HCT116 (cell line): ENCODE measurements at regions not wholly inside any gene's neighbourhood (a gene's known extent, or its start where the extent isn't known, plus 50 kb on each side); places are given as distances from the start of the nearest gene placed in this dataset.

Source experiments
- ATAC-seq: fragments of 200-7000 bp; cut with Tn5 transposase; 2 replicates; pipeline ENCODE4 v1.9.1; 2020; ENCODE audit warnings: mild to moderate bottlenecking, moderate library complexity
- BruUV-seq: library from RNA; stranded (reverse); fragments of 400-500 nt; replicated peaks from 2 replicates; lab custom pipeline; 2021; lab: Mats Ljungman, UMichigan
- CTCF ChIA-PET: fragments of 300-600 bp; sonication (Branson Sonifier 250); formaldehyde crosslinking; loops from one replicate; lab custom pipeline; 2021; ENCODE audit warnings: antibody characterized with exemption; lab: Charles Lee
- POLR2A ChIA-PET: fragments of 300-600, 350-600 bp; sonication (Branson Sonifier 250); formaldehyde crosslinking; loops from one replicate; lab custom pipeline; 2021; ENCODE audit warnings: antibody characterized with exemption; lab: Charles Lee
- RAD21 ChIA-PET, 2 experiments: fragments of 300-600 bp; sonication (Branson Sonifier 250); formaldehyde crosslinking; loops; one replicate each; lab custom pipeline; 2023; ENCODE audit warnings: low total read pairs in 2 of 2; ENCODE audit not compliant: uncharacterized antibody in 2 of 2, unreplicated experiment in 2 of 2, low non-redundant PET in 1 of 2; lab: Charles Lee
- DNase-seq: peaks from one replicate; pipeline ENCODE4 v3.0.0-alpha.2; 2010; ENCODE audit warnings: low read depth, low spot score
- H2AFZ ChIP-seq: fragments of 200-600 bp; shearing (Covaris generic), sonication (generic); 2 replicates; pipeline ENCODE4 v1.6.1; 2017; ENCODE audit warnings: low read depth, mixed run types, mixed read lengths, antibody characterized with exemption, low read length; ENCODE audit not compliant: poor library complexity, severe bottlenecking
- H3K27ac ChIP-seq: 2 replicates; pipeline ENCODE4 v1.5.1; 2012; ENCODE audit warnings: low read depth, low read length
- H3K27me3 ChIP-seq: fragments of 200-600 bp; sonication (generic); 2 replicates; pipeline ENCODE4 v1.6.1; 2016; ENCODE audit warnings: mixed run types, low read length, mixed read lengths; ENCODE audit not compliant: insufficient read depth
- H3K36me3 ChIP-seq, 2 experiments: fragments of 200-500 bp in 1 of 2; fragments of 200-600 bp in 1 of 2; sonication (Bioruptor generic) in 1 of 2; sonication (generic) in 1 of 2; 2 replicates each; pipeline versions ENCODE4 v1.5.1 to v1.6.1; 2014 to 2016; ENCODE audit warnings: low read length in 2 of 2, inconsistent platforms in 1 of 2, mixed read lengths in 1 of 2, mixed run types in 1 of 2; ENCODE audit not compliant: insufficient read depth in 2 of 2, control insufficient read depth in 1 of 2
- H3K4me1 ChIP-seq, 2 experiments: fragments of 200-600 bp in 1 of 2; sonication (generic) in 1 of 2; 2 replicates each; pipeline versions ENCODE4 v1.5.1 to v1.6.1; 2012 to 2017; ENCODE audit warnings: low read length in 2 of 2, inconsistent platforms in 1 of 2, mild to moderate bottlenecking in 1 of 2, mixed read lengths in 1 of 2, mixed run types in 1 of 2, moderate library complexity in 1 of 2; ENCODE audit not compliant: insufficient read depth in 2 of 2, control insufficient read depth in 1 of 2
- H3K4me2 ChIP-seq: fragments of 200-600 bp; sonication (generic); 2 replicates; pipeline ENCODE4 v1.6.1; 2017; ENCODE audit warnings: mixed run types, low read length, mixed read lengths
- H3K4me3 ChIP-seq, 2 experiments: fragments of 200-600 bp in 1 of 2; sonication (generic) in 1 of 2; replicated peaks in 1 of 2; 2 replicates each; pipeline ENCODE4 v1.5.1; 2011 to 2016; ENCODE audit warnings: low read length in 2 of 2, control low read depth in 1 of 2, low read depth in 1 of 2, mild to moderate bottlenecking in 1 of 2, mixed read lengths in 1 of 2, mixed run types in 1 of 2
- H3K79me2 ChIP-seq: fragments of 200-600 bp; sonication (generic); 2 replicates; pipeline ENCODE4 v1.6.1; 2017; ENCODE audit warnings: mild to moderate bottlenecking, mixed run types, low read length, moderate library complexity, mixed read lengths; ENCODE audit not compliant: insufficient read depth
- H3K9ac ChIP-seq: fragments of 200-600 bp; sonication (generic); 2 replicates; pipeline ENCODE4 v1.6.1; 2016; ENCODE audit warnings: low read length, mixed read lengths
- H3K9me2 ChIP-seq: fragments of 200-600 bp; sonication (generic), shearing (Covaris generic); 2 replicates; pipeline ENCODE4 v1.6.1; 2017; ENCODE audit warnings: mixed run types, mild to moderate bottlenecking, moderate library complexity; ENCODE audit not compliant: insufficient read depth
- H3K9me3 ChIP-seq, 2 experiments: fragments of 200-500 bp in 1 of 2; fragments of 200-600 bp in 1 of 2; sonication (Bioruptor generic) in 1 of 2; sonication (generic) in 1 of 2; 2 replicates each; pipeline ENCODE4 v1.6.1; 2014 to 2017; ENCODE audit warnings: low read length in 2 of 2, mixed read lengths in 2 of 2, inconsistent platforms in 1 of 2, low read depth in 1 of 2, mild to moderate bottlenecking in 1 of 2, mixed run types in 1 of 2, moderate library complexity in 1 of 2; ENCODE audit not compliant: control insufficient read depth in 1 of 2, insufficient read depth in 1 of 2
- H4K20me1 ChIP-seq: fragments of 200-600 bp; sonication (generic), shearing (Covaris generic); 2 replicates; pipeline ENCODE4 v1.6.1; 2017; ENCODE audit warnings: mixed run types, mild to moderate bottlenecking, moderate library complexity; ENCODE audit not compliant: insufficient read depth
- CEBPB ChIP-seq: IDR thresholded peaks from 2 replicates; pipeline ENCODE4 v1.6.1; 2012; ENCODE audit warnings: low read depth
- CTCF ChIP-seq, 3 experiments: fragments of 200-600 bp in 1 of 3; sonication (generic) in 1 of 3; IDR thresholded peaks in 2 of 3; conservative IDR thresholded peaks in 1 of 3; 2 replicates each; pipeline ENCODE4 v1.5.1; 2012 to 2017; ENCODE audit warnings: low read depth in 2 of 3, low read length in 2 of 3, antibody characterized with exemption in 1 of 3, borderline replicate concordance in 1 of 3, control low read depth in 1 of 3, mild to moderate bottlenecking in 1 of 3, mixed read lengths in 1 of 3, mixed run types in 1 of 3, moderate library complexity in 1 of 3; ENCODE audit not compliant: insufficient read depth in 1 of 3
- EZH2phosphoT487 ChIP-seq: fragments of 200-600 bp; IDR thresholded peaks from 2 replicates; pipeline ENCODE4 v1.6.1; 2018; ENCODE audit warnings: antibody characterized with exemption, borderline replicate concordance
- FOSL1 ChIP-seq: IDR thresholded peaks from 2 replicates; pipeline ENCODE4 v1.6.1; 2012; ENCODE audit warnings: low read depth
- JUND ChIP-seq: IDR thresholded peaks from 2 replicates; pipeline ENCODE4 v1.6.1; 2012
- POLR2A ChIP-seq: IDR thresholded peaks from 2 replicates; pipeline ENCODE4 v1.7.0; 2011; ENCODE audit warnings: borderline replicate concordance; ENCODE audit not compliant: insufficient read depth, insufficient read length; ENCODE audit errors: extremely low read depth
- SIN3A ChIP-seq: IDR thresholded peaks from 2 replicates; pipeline ENCODE4 v1.6.1; 2012; ENCODE audit warnings: low read depth
- SP1 ChIP-seq: IDR thresholded peaks from 2 replicates; pipeline ENCODE4 v1.6.1; 2012; ENCODE audit warnings: low read depth
- YY1 ChIP-seq: IDR thresholded peaks from 2 replicates; pipeline ENCODE4 v1.6.1; 2011; ENCODE audit warnings: low read length, low read depth, moderate library complexity, mild to moderate bottlenecking; ENCODE audit not compliant: insufficient replicate concordance; ENCODE audit errors: extremely low read depth
- ZFX ChIP-seq: fragments of 450-650 bp; IDR thresholded peaks from 2 replicates; pipeline ENCODE4 v1.6.1; 2017
- intact Hi-C: fragments of 100-400 bp; cut with micrococcal nuclease; formaldehyde crosslinking; loops from 2 replicates; pipeline ENCODE4 v1.10.0; 2022
- TF ChIP-seq, protein P1 (sequence below): IDR thresholded peaks from 2 replicates; pipeline ENCODE4 v1.6.1; 2012
- TF ChIP-seq, protein P2 (sequence below): IDR thresholded peaks from 2 replicates; pipeline ENCODE4 v1.6.1; 2012; ENCODE audit warnings: low read depth

- no peak overlapping the region for H3K27ac ChIP-seq
- no peak overlapping the region for H3K9ac ChIP-seq
- intact Hi-C loops, result no loop called here
- ATAC-seq, result no peak
- ChIA-PET POLR2A (no interaction called here), RAD21 (no interaction called here), CTCF (no interaction called here)
- no peak for DNase-seq
- no peak for TF ChIP-seq SP1
- no peak for TF ChIP-seq POLR2A
- no peak for TF ChIP-seq JUND
- no peak for TF ChIP-seq CEBPB
- TF ChIP-seq, protein P1, sequence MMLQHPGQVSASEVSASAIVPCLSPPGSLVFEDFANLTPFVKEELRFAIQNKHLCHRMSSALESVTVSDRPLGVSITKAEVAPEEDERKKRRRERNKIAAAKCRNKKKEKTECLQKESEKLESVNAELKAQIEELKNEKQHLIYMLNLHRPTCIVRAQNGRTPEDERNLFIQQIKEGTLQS, result no peak
- TF ChIP-seq, protein P2, sequence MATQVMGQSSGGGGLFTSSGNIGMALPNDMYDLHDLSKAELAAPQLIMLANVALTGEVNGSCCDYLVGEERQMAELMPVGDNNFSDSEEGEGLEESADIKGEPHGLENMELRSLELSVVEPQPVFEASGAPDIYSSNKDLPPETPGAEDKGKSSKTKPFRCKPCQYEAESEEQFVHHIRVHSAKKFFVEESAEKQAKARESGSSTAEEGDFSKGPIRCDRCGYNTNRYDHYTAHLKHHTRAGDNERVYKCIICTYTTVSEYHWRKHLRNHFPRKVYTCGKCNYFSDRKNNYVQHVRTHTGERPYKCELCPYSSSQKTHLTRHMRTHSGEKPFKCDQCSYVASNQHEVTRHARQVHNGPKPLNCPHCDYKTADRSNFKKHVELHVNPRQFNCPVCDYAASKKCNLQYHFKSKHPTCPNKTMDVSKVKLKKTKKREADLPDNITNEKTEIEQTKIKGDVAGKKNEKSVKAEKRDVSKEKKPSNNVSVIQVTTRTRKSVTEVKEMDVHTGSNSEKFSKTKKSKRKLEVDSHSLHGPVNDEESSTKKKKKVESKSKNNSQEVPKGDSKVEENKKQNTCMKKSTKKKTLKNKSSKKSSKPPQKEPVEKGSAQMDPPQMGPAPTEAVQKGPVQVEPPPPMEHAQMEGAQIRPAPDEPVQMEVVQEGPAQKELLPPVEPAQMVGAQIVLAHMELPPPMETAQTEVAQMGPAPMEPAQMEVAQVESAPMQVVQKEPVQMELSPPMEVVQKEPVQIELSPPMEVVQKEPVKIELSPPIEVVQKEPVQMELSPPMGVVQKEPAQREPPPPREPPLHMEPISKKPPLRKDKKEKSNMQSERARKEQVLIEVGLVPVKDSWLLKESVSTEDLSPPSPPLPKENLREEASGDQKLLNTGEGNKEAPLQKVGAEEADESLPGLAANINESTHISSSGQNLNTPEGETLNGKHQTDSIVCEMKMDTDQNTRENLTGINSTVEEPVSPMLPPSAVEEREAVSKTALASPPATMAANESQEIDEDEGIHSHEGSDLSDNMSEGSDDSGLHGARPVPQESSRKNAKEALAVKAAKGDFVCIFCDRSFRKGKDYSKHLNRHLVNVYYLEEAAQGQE, result no peak
- TF ChIP-seq YY1, result no peak
- H3K4me3 ChIP-seq, result no peak overlapping the region
- no TSS peak for BruUV-seq
- no peaks in the 10 kb centered on the region for H3K27me3 ChIP-seq
- H3K9me2 ChIP-seq, result no peaks in the 10 kb centered on the region
- no peaks in the 10 kb centered on the region for H3K9me3 ChIP-seq
- no peaks in the 10 kb centered on the region for H4K20me1 ChIP-seq
- H2AFZ ChIP-seq, result no peak overlapping the region
- no peaks in the 10 kb centered on the region for H3K79me2 ChIP-seq
- no peaks in the 10 kb centered on the region for H3K36me3 ChIP-seq
- H3K4me1 ChIP-seq, result no peaks in the 10 kb centered on the region
- H3K4me2 ChIP-seq, result no peak overlapping the region
Measured at GRCh38 chr10:123275136-123275564, 120.9 kb downstream of the BUB3 start.

- intact Hi-C loops, result no loop called here
- ATAC-seq, result no peak
- no peaks in the 10 kb centered on the region for H3K9me2 ChIP-seq
- no peaks in the 10 kb centered on the region for H3K4me1 ChIP-seq
- no peaks in the 10 kb centered on the region for H3K79me2 ChIP-seq
- no peaks in the 10 kb centered on the region for H3K9me3 ChIP-seq
- H3K27me3 ChIP-seq, result no peaks in the 10 kb centered on the region
- H3K4me2 ChIP-seq, result no peak overlapping the region
- no peak overlapping the region for H3K9ac ChIP-seq
- H2AFZ ChIP-seq, result no peak overlapping the region
- no peaks in the 10 kb centered on the region for H4K20me1 ChIP-seq
- CTCF ChIA-PET, result no interaction called here
- POLR2A ChIA-PET, result no interaction called here
- no peak overlapping the region for H3K4me3 ChIP-seq
- RAD21 ChIA-PET, result no interaction called here
- H3K27ac ChIP-seq, result no peak overlapping the region
- H3K36me3 ChIP-seq, result no peaks in the 10 kb centered on the region
- no TSS peak for BruUV-seq
- no peak for DNase-seq
- TF ChIP-seq CTCF (IDR thresholded peaks at IDR 0.05 in 2 of 3, conservative IDR thresholded peaks at IDR 0.05 in 1 of 3; ENCODE audit: borderline replicate concordance in 1 of 3, insufficient read depth in 1 of 3, low read depth in 2 of 3, low read length in 2 of 3), result no peak
- no peak for TF ChIP-seq FOSL1
- TF ChIP-seq, protein P2, result no peak
- TF ChIP-seq SP1, result no peak
- no peak for TF ChIP-seq POLR2A
- TF ChIP-seq SIN3A, result no peak
- no peak for TF ChIP-seq ZFX
- TF ChIP-seq EZH2phosphoT487, result no peak
Measured at GRCh38 chr10:123278445-123278844, 124.2 kb downstream of the BUB3 start.
